Liver (tissue), 8 donors: ENCODE measurements at regions not wholly inside any gene's neighbourhood (a gene's known extent, or its start where the extent isn't known, plus 50 kb on each side); places are given as distances from the start of the nearest gene placed in this dataset.

ENCODE experiments used
- DNase-seq: peaks from one replicate; pipeline ENCODE4 v3.0.0-alpha.2; 2017; ENCODE audit warnings: low spot score
- H3K27ac ChIP-seq, 2 donors: one replicate each; pipeline ENCODE4 v1.7.0; 2013; ENCODE audit warnings: inconsistent platforms in 2 of 2, low read length in 2 of 2, control low read depth in 1 of 2, low read depth in 1 of 2, mild to moderate bottlenecking in 1 of 2
- H3K27me3 ChIP-seq, 4 donors: one replicate each; pipeline versions ENCODE4 v1.6.1 to v1.7.0; 2013; ENCODE audit warnings: low read length in 3 of 4, inconsistent platforms in 1 of 4, mild to moderate bottlenecking in 1 of 4, moderate library complexity in 1 of 4; ENCODE audit not compliant: control insufficient read depth in 4 of 4, insufficient read depth in 4 of 4
- H3K36me3 ChIP-seq, 4 donors: one replicate each; pipeline versions ENCODE4 v1.6.1 to v1.7.0; 2013; ENCODE audit warnings: low read length in 3 of 4, mild to moderate bottlenecking in 3 of 4, low read depth in 1 of 4, moderate library complexity in 1 of 4; ENCODE audit not compliant: control insufficient read depth in 4 of 4, insufficient read depth in 3 of 4
- H3K4me1 ChIP-seq, 4 donors: one replicate each; pipeline versions ENCODE4 v1.6.1 to v1.7.0; 2013; ENCODE audit warnings: low read length in 3 of 4, mild to moderate bottlenecking in 3 of 4, moderate library complexity in 1 of 4; ENCODE audit not compliant: control insufficient read depth in 4 of 4, insufficient read depth in 4 of 4
- H3K4me3 ChIP-seq, 3 donors: one replicate each; pipeline versions ENCODE4 v1.6.1 to v1.7.0; 2013; ENCODE audit warnings: low read length in 3 of 3, control low read depth in 1 of 3, low read depth in 1 of 3, mild to moderate bottlenecking in 1 of 3
- H3K9ac ChIP-seq, 2 donors: one replicate each; pipeline ENCODE4 v1.7.0; 2013; ENCODE audit warnings: low read length in 2 of 2, mild to moderate bottlenecking in 2 of 2, moderate library complexity in 2 of 2, control low read depth in 1 of 2, low read depth in 1 of 2
- H3K9me3 ChIP-seq, 4 donors: one replicate each; pipeline versions ENCODE4 v1.6.1 to v1.7.0; 2013; ENCODE audit warnings: low read length in 3 of 4; ENCODE audit not compliant: control insufficient read depth in 4 of 4
- ATF3 ChIP-seq: IDR thresholded peaks from 2 replicates; pipeline ENCODE4 v1.6.1; 2016; ENCODE audit warnings: antibody characterized with exemption
- CTCF ChIP-seq: fragments of 150-350 bp; IDR thresholded peaks from 2 replicates; pipeline ENCODE4 v1.5.1; 2017; ENCODE audit warnings: improper control_type of control experiment, low read depth, low read length; ENCODE audit not compliant: missing input control
- EGR1 ChIP-seq, 2 donors: IDR thresholded peaks; 2 replicates each; pipeline ENCODE4 v1.6.1; 2016 to 2018; ENCODE audit warnings: antibody characterized with exemption in 2 of 2, low read depth in 2 of 2
- FOXA1 ChIP-seq: IDR thresholded peaks from 2 replicates; pipeline ENCODE4 v1.6.1; 2016; ENCODE audit warnings: antibody characterized with exemption
- FOXA2 ChIP-seq: IDR thresholded peaks from 2 replicates; pipeline ENCODE4 v1.6.1; 2016; ENCODE audit warnings: antibody characterized with exemption
- GABPA ChIP-seq, 2 donors: IDR thresholded peaks in 1 of 2; conservative IDR thresholded peaks in 1 of 2; 2 replicates each; pipeline ENCODE4 v1.6.1; 2016; ENCODE audit warnings: antibody characterized with exemption in 2 of 2, mild to moderate bottlenecking in 1 of 2, moderate library complexity in 1 of 2
- HNF4A ChIP-seq, 2 donors: conservative IDR thresholded peaks; 2 replicates each; pipeline ENCODE4 v1.6.1; 2016; ENCODE audit warnings: antibody characterized with exemption in 2 of 2, mild to moderate bottlenecking in 2 of 2
- HNF4G ChIP-seq: IDR thresholded peaks from 2 replicates; pipeline ENCODE4 v1.6.1; 2016; ENCODE audit warnings: antibody characterized with exemption
- JUND ChIP-seq, 2 donors: IDR thresholded peaks; 2 replicates each; pipeline ENCODE4 v1.6.1; 2016; ENCODE audit warnings: antibody characterized with exemption in 2 of 2
- MAX ChIP-seq: IDR thresholded peaks from 2 replicates; pipeline ENCODE4 v1.6.1; 2016; ENCODE audit warnings: antibody characterized with exemption
- NR2F2 ChIP-seq: IDR thresholded peaks from 2 replicates; pipeline ENCODE4 v1.6.1; 2016; ENCODE audit warnings: antibody characterized with exemption
- RAD21 ChIP-seq, 2 donors: IDR thresholded peaks; 2 replicates each; pipeline ENCODE4 v1.6.1; 2016; ENCODE audit warnings: antibody characterized with exemption in 2 of 2, mild to moderate bottlenecking in 2 of 2
- REST ChIP-seq: IDR thresholded peaks from 2 replicates; pipeline ENCODE4 v1.6.1; 2016; ENCODE audit warnings: antibody characterized with exemption, mild to moderate bottlenecking
- RXRA ChIP-seq, 2 donors: IDR thresholded peaks; 2 replicates each; pipeline ENCODE4 v1.6.1; 2017 to 2018; ENCODE audit warnings: antibody characterized with exemption in 2 of 2, mild to moderate bottlenecking in 1 of 2
- SP1 ChIP-seq: IDR thresholded peaks from 2 replicates; pipeline ENCODE4 v1.6.1; 2018; ENCODE audit warnings: antibody characterized with exemption, mild to moderate bottlenecking
- TAF1 ChIP-seq: conservative IDR thresholded peaks from 2 replicates; pipeline ENCODE4 v1.6.1; 2016; ENCODE audit warnings: antibody characterized with exemption, mild to moderate bottlenecking
- YY1 ChIP-seq: IDR thresholded peaks from 2 replicates; pipeline ENCODE4 v1.6.1; 2016; ENCODE audit warnings: antibody characterized with exemption, mild to moderate bottlenecking
- ZBTB33 ChIP-seq: IDR thresholded peaks from 2 replicates; pipeline ENCODE4 v1.6.1; 2016; ENCODE audit warnings: antibody characterized with exemption
- WGBS: extraction: QIAGEN DNeasy Blood & Tissue Kit; methylation state at CpG from one replicate; pipeline ENCODE4 v1.1.7; 2013; 5-methylcytosine and 5-hydroxymethylcytosine counted together
- donor health status: healthy.
- donor health status: healthy.
- donor health status: healthy.
- donor health status: healthy.
- donor health status: healthy.

GRCh38 chrX:42544883-42545282, 233.1 kb downstream of the PPP1R2C start:
- no peak for DNase-seq
- 92% methylated on average over 2 of the region's 2 CpGs for WGBS
- Histone ChIP-seq H3K9ac (no peak overlapping the region), H3K27me3 (no peaks in the 10 kb centered on the region), H3K9me3 (peaks cover 0 to 6% (median 0%) of the 10 kb centered on the region in 4 donors), H3K4me3 (no peak overlapping the region), H3K4me1 (no peaks in the 10 kb centered on the region), H3K36me3 (no peaks in the 10 kb centered on the region), H3K27ac (no peak overlapping the region)
- TF ChIP-seq RXRA (IDR thresholded peaks at IDR 0.05) (no peak), HNF4A (conservative IDR thresholded peaks at IDR 0.05) (no peak), SP1 (no peak), CTCF (no peak), EGR1 (IDR thresholded peaks at IDR 0.05; ENCODE audit: low read depth in 2 of 2) (no peak), GABPA (IDR thresholded peaks at IDR 0.05 in 1 of 2, conservative IDR thresholded peaks at IDR 0.05 in 1 of 2) (no peak), NR2F2 (no peak), MAX (no peak), RAD21 (IDR thresholded peaks at IDR 0.05) (no peak), HNF4G (no peak), JUND (IDR thresholded peaks at IDR 0.05) (no peak), FOXA1 (no peak), YY1 (no peak), FOXA2 (no peak), REST (no peak), ATF3 (no peak), ZBTB33 (no peak), TAF1 (no peak)

GRCh38 chrX:42541554-42541953, 236.4 kb downstream of the PPP1R2C start:
- Histone ChIP-seq H3K27me3 (no peaks in the 10 kb centered on the region), H3K9ac (no peak overlapping the region), H3K9me3 (peaks cover 0 to 6% (median 0%) of the 10 kb centered on the region in 4 donors), H3K4me1 (peaks cover 0 to 9% (median 2%) of the 10 kb centered on the region in 4 donors), H3K4me3 (no peak overlapping the region), H3K36me3 (no peaks in the 10 kb centered on the region), H3K27ac (no peak overlapping the region)
- DNase-seq, result no peak
- TF ChIP-seq ZBTB33 (no peak), FOXA2 (no peak), RXRA (IDR thresholded peaks at IDR 0.05) (no peak)
